GM23248 (cell line): ENCODE measurements at regions not wholly inside any gene's neighbourhood (a gene's known extent, or its start where the extent isn't known, plus 50 kb on each side); places are given as distances from the start of the nearest gene placed in this dataset.

Experiments used
- EZH2 ChIP-seq: fragments of 200-600 bp; sonication (generic); IDR thresholded peaks from 2 replicates; pipeline ENCODE4 v1.6.1; 2018; ENCODE audit warnings: antibody characterized with exemption, mild to moderate bottlenecking; ENCODE audit not compliant: insufficient read depth, poor library complexity, severe bottlenecking
- EZH2phosphoT487 ChIP-seq: fragments of 200-600 bp; sonication (generic); IDR thresholded peaks from 2 replicates; pipeline ENCODE4 v1.6.1; 2018; ENCODE audit warnings: antibody characterized with exemption, moderate library complexity, mild to moderate bottlenecking, low read depth; ENCODE audit not compliant: insufficient read depth

DNA sequence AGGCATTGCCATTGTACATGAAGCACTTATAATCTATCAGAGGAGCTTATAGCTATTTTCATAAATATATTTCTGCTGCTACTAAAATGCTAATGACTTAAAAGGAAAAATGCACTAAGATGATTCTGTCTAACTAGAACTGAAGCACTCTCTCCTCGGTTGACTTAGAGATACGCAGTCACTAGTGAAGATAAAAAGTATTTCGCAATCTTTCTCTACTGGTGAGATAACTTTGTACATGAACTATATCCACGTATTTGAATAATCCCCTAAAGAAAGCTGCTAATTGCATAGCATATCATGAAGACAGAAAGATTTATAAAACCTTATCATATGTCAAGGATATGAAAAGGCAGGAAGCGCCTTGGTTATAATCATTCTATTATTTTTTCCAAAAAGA is 658.1 kb upstream of the PRMT6 start:
- TF ChIP-seq EZH2 (no peak), EZH2phosphoT487 (no peak)
